ENCODE measurements at regions not wholly inside any gene's neighbourhood (a gene's known extent, or its start where the extent isn't known, plus 50 kb on each side); places are given as distances from the start of the nearest gene placed in this dataset.

- no peaks in the 10 kb centered on the region for H3K27me3 ChIP-seq (ENCODE audit: control insufficient read depth, insufficient read depth, low read length)
- H3K4me1 ChIP-seq (ENCODE audit: control insufficient read depth, insufficient read depth, low read length), result no peaks in the 10 kb centered on the region
- no peaks in the 10 kb centered on the region for H3K36me3 ChIP-seq (ENCODE audit: control insufficient read depth, insufficient read depth, low read length)
- no peak overlapping the region for H3K9ac ChIP-seq (ENCODE audit: low read length)
- H3K9me3 ChIP-seq (ENCODE audit: control insufficient read depth, low read length), result no peaks in the 10 kb centered on the region
- H3K4me3 ChIP-seq (ENCODE audit: low read length), result no peak overlapping the region
Observed at GRCh38 chr3:102259663-102260062, 175.2 kb upstream of the ZPLD1 start.

GRCh38 chr3:102265720-102266119 lies 169.1 kb upstream of the ZPLD1 start:
- no peak overlapping the region for H3K4me3 ChIP-seq (ENCODE audit: low read length)

GRCh38 chr3:102269406-102269805 lies 165.4 kb upstream of the ZPLD1 start:
- H3K36me3 ChIP-seq (ENCODE audit: control insufficient read depth, insufficient read depth, low read length), result no peaks in the 10 kb centered on the region

More at GRCh38 chr3:102265720-102266119, 169.1 kb upstream of the ZPLD1 start:
- H3K4me1 ChIP-seq (ENCODE audit: control insufficient read depth, insufficient read depth, low read length), result no peaks in the 10 kb centered on the region
- no peak overlapping the region for H3K9ac ChIP-seq (ENCODE audit: low read length)
- no peaks in the 10 kb centered on the region for H3K27me3 ChIP-seq (ENCODE audit: control insufficient read depth, insufficient read depth, low read length)
- H3K36me3 ChIP-seq (ENCODE audit: control insufficient read depth, insufficient read depth, low read length), result no peaks in the 10 kb centered on the region
- no peaks in the 10 kb centered on the region for H3K9me3 ChIP-seq (ENCODE audit: control insufficient read depth, low read length)

GRCh38 chr3:102290241-102290640 lies 144.6 kb upstream of the ZPLD1 start:
- no peaks in the 10 kb centered on the region for H3K4me1 ChIP-seq (ENCODE audit: control insufficient read depth, insufficient read depth, low read length)
- no peaks in the 10 kb centered on the region for H3K9me3 ChIP-seq (ENCODE audit: control insufficient read depth, low read length)
- H3K4me3 ChIP-seq (ENCODE audit: low read length), result no peak overlapping the region
- H3K27me3 ChIP-seq (ENCODE audit: control insufficient read depth, insufficient read depth, low read length), result no peaks in the 10 kb centered on the region
- H3K9ac ChIP-seq (ENCODE audit: low read length), result no peak overlapping the region
- H3K36me3 ChIP-seq (ENCODE audit: control insufficient read depth, insufficient read depth, low read length), result no peaks in the 10 kb centered on the region

More at GRCh38 chr3:102269406-102269805, 165.4 kb upstream of the ZPLD1 start:
- Histone ChIP-seq H3K9me3 (ENCODE audit: control insufficient read depth, low read length) (no peaks in the 10 kb centered on the region), H3K27me3 (ENCODE audit: control insufficient read depth, insufficient read depth, low read length) (no peaks in the 10 kb centered on the region), H3K4me3 (ENCODE audit: low read length) (no peak overlapping the region), H3K9ac (ENCODE audit: low read length) (no peak overlapping the region), H3K4me1 (ENCODE audit: control insufficient read depth, insufficient read depth, low read length) (no peaks in the 10 kb centered on the region)

GRCh38 chr3:102295756-102296155 lies 139.1 kb upstream of the ZPLD1 start:
- no peaks in the 10 kb centered on the region for H3K9me3 ChIP-seq (ENCODE audit: control insufficient read depth, low read length)
- H3K36me3 ChIP-seq (ENCODE audit: control insufficient read depth, insufficient read depth, low read length), result no peaks in the 10 kb centered on the region
- H3K4me3 ChIP-seq (ENCODE audit: low read length), result no peak overlapping the region
- peaks cover 5% of the 10 kb centered on the region for H3K4me1 ChIP-seq (ENCODE audit: control insufficient read depth, insufficient read depth, low read length)
- no peak overlapping the region for H3K9ac ChIP-seq (ENCODE audit: low read length)
- H3K27me3 ChIP-seq (ENCODE audit: control insufficient read depth, insufficient read depth, low read length), result no peaks in the 10 kb centered on the region

GRCh38 chr3:102297072-102297658 lies 137.7 kb upstream of the ZPLD1 start:
- Histone ChIP-seq H3K9ac (ENCODE audit: low read length) (no peak overlapping the region), H3K4me1 (ENCODE audit: control insufficient read depth, insufficient read depth, low read length) (peaks cover 16% of the 10 kb centered on the region), H3K27me3 (ENCODE audit: control insufficient read depth, insufficient read depth, low read length) (no peaks in the 10 kb centered on the region), H3K36me3 (ENCODE audit: control insufficient read depth, insufficient read depth, low read length) (no peaks in the 10 kb centered on the region), H3K9me3 (ENCODE audit: control insufficient read depth, low read length) (no peaks in the 10 kb centered on the region), H3K4me3 (ENCODE audit: low read length) (no peak overlapping the region)

GRCh38 chr3:102299125-102299877 lies 135.5 kb upstream of the ZPLD1 start:
- H3K9ac ChIP-seq (ENCODE audit: low read length), result no peak overlapping the region
- H3K36me3 ChIP-seq (ENCODE audit: control insufficient read depth, insufficient read depth, low read length), result no peaks in the 10 kb centered on the region
- no peak overlapping the region for H3K4me3 ChIP-seq (ENCODE audit: low read length)
- peaks cover 22% of the 10 kb centered on the region for H3K4me1 ChIP-seq (ENCODE audit: control insufficient read depth, insufficient read depth, low read length)
- no peaks in the 10 kb centered on the region for H3K9me3 ChIP-seq (ENCODE audit: control insufficient read depth, low read length)
- no peaks in the 10 kb centered on the region for H3K27me3 ChIP-seq (ENCODE audit: control insufficient read depth, insufficient read depth, low read length)

- Histone ChIP-seq H3K36me3 (ENCODE audit: control insufficient read depth, insufficient read depth, low read length) (no peaks in the 10 kb centered on the region), H3K9me3 (ENCODE audit: control insufficient read depth, low read length) (no peaks in the 10 kb centered on the region), H3K4me1 (ENCODE audit: control insufficient read depth, insufficient read depth, low read length) (peaks cover 22% of the 10 kb centered on the region), H3K27me3 (ENCODE audit: control insufficient read depth, insufficient read depth, low read length) (no peaks in the 10 kb centered on the region), H3K9ac (ENCODE audit: low read length) (no peak overlapping the region), H3K4me3 (ENCODE audit: low read length) (no peak overlapping the region)
Observed at GRCh38 chr3:102301155-102301880, 133.5 kb upstream of the ZPLD1 start.

- no peak overlapping the region for H3K4me3 ChIP-seq (ENCODE audit: low read length)
- H3K27me3 ChIP-seq (ENCODE audit: control insufficient read depth, insufficient read depth, low read length), result no peaks in the 10 kb centered on the region
- no peaks in the 10 kb centered on the region for H3K36me3 ChIP-seq (ENCODE audit: control insufficient read depth, insufficient read depth, low read length)
- H3K4me1 ChIP-seq (ENCODE audit: control insufficient read depth, insufficient read depth, low read length), result peaks cover 22% of the 10 kb centered on the region
- H3K9me3 ChIP-seq (ENCODE audit: control insufficient read depth, low read length), result no peaks in the 10 kb centered on the region
- no peak overlapping the region for H3K9ac ChIP-seq (ENCODE audit: low read length)
Observed at GRCh38 chr3:102302020-102302419, 132.8 kb upstream of the ZPLD1 start.

- peaks cover 22% of the 10 kb centered on the region for H3K4me1 ChIP-seq (ENCODE audit: control insufficient read depth, insufficient read depth, low read length)
- no peaks in the 10 kb centered on the region for H3K36me3 ChIP-seq (ENCODE audit: control insufficient read depth, insufficient read depth, low read length)
- H3K9ac ChIP-seq (ENCODE audit: low read length), result no peak overlapping the region
- no peak overlapping the region for H3K4me3 ChIP-seq (ENCODE audit: low read length)
- H3K27me3 ChIP-seq (ENCODE audit: control insufficient read depth, insufficient read depth, low read length), result no peaks in the 10 kb centered on the region
- no peaks in the 10 kb centered on the region for H3K9me3 ChIP-seq (ENCODE audit: control insufficient read depth, low read length)
Observed at GRCh38 chr3:102304550-102304949, 130.3 kb upstream of the ZPLD1 start.

- no peak overlapping the region for H3K4me3 ChIP-seq (ENCODE audit: low read length)
- peaks cover 3% of the 10 kb centered on the region for H3K4me1 ChIP-seq (ENCODE audit: control insufficient read depth, insufficient read depth, low read length)
- no peak overlapping the region for H3K9ac ChIP-seq (ENCODE audit: low read length)
- no peaks in the 10 kb centered on the region for H3K36me3 ChIP-seq (ENCODE audit: control insufficient read depth, insufficient read depth, low read length)
- no peaks in the 10 kb centered on the region for H3K27me3 ChIP-seq (ENCODE audit: control insufficient read depth, insufficient read depth, low read length)
- no peaks in the 10 kb centered on the region for H3K9me3 ChIP-seq (ENCODE audit: control insufficient read depth, low read length)
Observed at GRCh38 chr3:102307442-102307841, 127.4 kb upstream of the ZPLD1 start.

- no peaks in the 10 kb centered on the region for H3K27me3 ChIP-seq (ENCODE audit: control insufficient read depth, insufficient read depth, low read length)
- no peaks in the 10 kb centered on the region for H3K9me3 ChIP-seq (ENCODE audit: control insufficient read depth, low read length)
- H3K4me3 ChIP-seq (ENCODE audit: low read length), result no peak overlapping the region
- no peaks in the 10 kb centered on the region for H3K4me1 ChIP-seq (ENCODE audit: control insufficient read depth, insufficient read depth, low read length)
- no peaks in the 10 kb centered on the region for H3K36me3 ChIP-seq (ENCODE audit: control insufficient read depth, insufficient read depth, low read length)
- no peak overlapping the region for H3K9ac ChIP-seq (ENCODE audit: low read length)
Observed at GRCh38 chr3:102329066-102329465, 105.7 kb upstream of the ZPLD1 start.

Measured in mucosa of stomach (tissue), 1 donor.